Uterus (tissue), 2 donors: ENCODE measurements at regions not wholly inside any gene's neighbourhood (a gene's known extent, or its start where the extent isn't known, plus 50 kb on each side); places are given as distances from the start of the nearest gene placed in this dataset.

Source experiments
- CTCF ChIP-seq, 4 experiments: fragments of 200-600 bp in 2 of 4; fragments of 450-650 bp in 2 of 4; sonication (generic) in 2 of 4; IDR thresholded peaks; one replicate each; pipeline ENCODE4 v1.5.1; 2016 to 2019; ENCODE audit warnings: antibody characterized with exemption in 4 of 4, mild to moderate bottlenecking in 2 of 4, moderate library complexity in 1 of 4
- POLR2A ChIP-seq, 2 donors: fragments of 450-650 bp; IDR thresholded peaks; one replicate each; pipeline ENCODE4 v1.6.1; 2016; ENCODE audit warnings: antibody characterized with exemption in 2 of 2, mild to moderate bottlenecking in 1 of 2, moderate library complexity in 1 of 2

GRCh38 chr2:100643906-100644501 is 81.2 kb downstream of the PDCL3 start:
- no peak for TF ChIP-seq POLR2A (IDR thresholded peaks at IDR 0.05)
- no peak for TF ChIP-seq CTCF (IDR thresholded peaks at IDR 0.05)
